HepG2 (cell line): ENCODE measurements at regions not wholly inside any gene's neighbourhood (a gene's known extent, or its start where the extent isn't known, plus 50 kb on each side); places are given as distances from the start of the nearest gene placed in this dataset.

ENCODE experiments used
- ATAC-seq: fragments of 200-7000 bp; cut with Tn5 transposase; 3 replicates; pipeline ENCODE4 v1.9.1; 2020; ENCODE audit warnings: mild to moderate bottlenecking, moderate library complexity
- BruUV-seq: library from RNA; stranded (reverse); fragments of 400-500 nt; replicated peaks from 2 replicates; lab custom pipeline; 2021; lab: Mats Ljungman, UMichigan
- CTCF ChIA-PET: fragments of 300-600 bp; formaldehyde crosslinking; extraction: SDS; loops from one replicate; lab custom pipeline; 2021; ENCODE audit warnings: low total read pairs, inconsistent platforms, low intra/inter-chr PET ratio; lab: Yijun Ruan, JAX
- POLR2A ChIA-PET: fragments of 350-600 bp; sonication (Branson Sonifier 250); formaldehyde crosslinking; loops from one replicate; lab custom pipeline; 2020; ENCODE audit warnings: antibody characterized with exemption, inconsistent platforms; lab: Yijun Ruan, JAX
- DNase-seq: peaks from one replicate; pipeline ENCODE4 v3.0.0-alpha.2; 2015; ENCODE audit warnings: low spot score
- FAIRE-seq: peaks from 3 replicates; lab custom pipeline; 2011; peaks lifted over from hg19 to GRCh38; lab: Jason Lieb, UNC
- H2AFZ ChIP-seq: one replicate; pipeline ENCODE4 v1.6.1; 2011; ENCODE audit warnings: low read length, inconsistent platforms
- H3K27ac ChIP-seq: fragments of 300-600 bp; 3 replicates; pipeline ENCODE4 v1.8.0; 2011; ENCODE audit warnings: mixed run types, mild to moderate bottlenecking, mixed read lengths, low read length, inconsistent platforms; ENCODE audit not compliant: insufficient read depth; ENCODE audit errors: extremely low read length
- H3K27me3 ChIP-seq, 2 experiments: fragments of 200-600 bp in 1 of 2; 2 replicates in 1 of 2; 3 replicates in 1 of 2; pipeline versions ENCODE4 v1.6.0 to v1.8.0; 2011; ENCODE audit warnings: low read length in 2 of 2, mild to moderate bottlenecking in 2 of 2, moderate library complexity in 2 of 2, inconsistent platforms in 1 of 2; ENCODE audit not compliant: insufficient read depth in 2 of 2, control insufficient read depth in 1 of 2
- H3K36me3 ChIP-seq, 2 experiments: fragments of 200-600 bp in 1 of 2; replicated peaks in 1 of 2; 2 replicates in 1 of 2; 3 replicates in 1 of 2; pipeline versions ENCODE4 v1.5.1 to v1.8.0; 2011; ENCODE audit warnings: low read length in 2 of 2, inconsistent platforms in 1 of 2; ENCODE audit not compliant: insufficient read depth in 2 of 2, control insufficient read depth in 1 of 2
- H3K4me1 ChIP-seq: 2 replicates; pipeline ENCODE4 v1.5.1; 2012; ENCODE audit warnings: low read length, inconsistent platforms; ENCODE audit not compliant: insufficient read depth
- H3K4me2 ChIP-seq: 2 replicates; pipeline ENCODE4 v1.6.0; 2011; ENCODE audit warnings: low read depth, low read length, inconsistent platforms
- H3K4me3 ChIP-seq, 3 experiments: fragments of 200-600 bp in 1 of 3; sonication (generic), shearing (Covaris generic) in 1 of 3; replicated peaks in 1 of 3; 2 replicates each; pipeline ENCODE4 v1.5.1; 2011 to 2016; ENCODE audit warnings: low read length in 3 of 3, inconsistent platforms in 2 of 3, low read depth in 2 of 3, mild to moderate bottlenecking in 2 of 3, control low read depth in 1 of 3, mixed read lengths in 1 of 3; ENCODE audit not compliant: insufficient read depth in 1 of 3
- H3K79me2 ChIP-seq: one replicate; pipeline ENCODE4 v1.6.1; 2011; ENCODE audit warnings: low read length, inconsistent platforms; ENCODE audit not compliant: insufficient read depth
- H3K9ac ChIP-seq: 2 replicates; pipeline ENCODE4 v1.6.0; 2011; ENCODE audit warnings: mild to moderate bottlenecking, low read depth, low read length, inconsistent platforms; ENCODE audit not compliant: insufficient read depth
- H3K9me3 ChIP-seq: 2 replicates; pipeline ENCODE4 v1.5.1; 2012; ENCODE audit warnings: mild to moderate bottlenecking, low read length
- H4K20me1 ChIP-seq: 2 replicates; pipeline ENCODE4 v1.6.0; 2011; ENCODE audit warnings: inconsistent platforms, mild to moderate bottlenecking, low read length, moderate library complexity; ENCODE audit not compliant: insufficient read depth
- ARID2 ChIP-seq: sonication (generic); formaldehyde crosslinking; IDR thresholded peaks from 2 replicates; pipeline ENCODE4 v1.8.1; 2022; ENCODE audit warnings: mild to moderate bottlenecking, missing genetic modification reagents, borderline replicate concordance
- ELF4 ChIP-seq: sonication (generic); formaldehyde crosslinking; IDR thresholded peaks from 2 replicates; pipeline ENCODE4 v1.5.0; 2020; ENCODE audit warnings: missing genetic modification reagents, mild to moderate bottlenecking, moderate library complexity, borderline replicate concordance
- FOXA3 ChIP-seq: IDR thresholded peaks from 2 replicates; pipeline ENCODE4 v1.6.1; 2016; ENCODE audit warnings: missing genetic modification reagents, missing compliant biosample characterization
- ISX ChIP-seq: sonication (generic); formaldehyde crosslinking; conservative IDR thresholded peaks from 2 replicates; pipeline ENCODE4 v1.5.0; 2020; ENCODE audit warnings: missing genetic modification reagents
- PLRG1 ChIP-seq: fragments of 450-650 bp; conservative IDR thresholded peaks from 2 replicates; pipeline ENCODE4 v1.6.1; 2016
- RARG ChIP-seq: sonication (generic); formaldehyde crosslinking; IDR thresholded peaks from 2 replicates; pipeline ENCODE4 v1.4.0; 2020; ENCODE audit warnings: low read depth, mild to moderate bottlenecking, missing genetic modification reagents
- STAT6 ChIP-seq: sonication (generic); formaldehyde crosslinking; IDR thresholded peaks from 2 replicates; pipeline ENCODE4 v1.4.0; 2020; ENCODE audit warnings: missing genetic modification reagents, mild to moderate bottlenecking, borderline replicate concordance
- TBP ChIP-seq: sonication (generic); formaldehyde crosslinking; IDR thresholded peaks from 2 replicates; pipeline ENCODE4 v1.5.0; 2020; ENCODE audit warnings: missing genetic modification reagents
- ZNF24 ChIP-seq: fragments of 450-650 bp; IDR thresholded peaks from 2 replicates; pipeline ENCODE4 v1.6.1; 2017; ENCODE audit warnings: antibody characterized with exemption, mild to moderate bottlenecking
- ZNF33A ChIP-seq: sonication (generic); formaldehyde crosslinking; IDR thresholded peaks from 2 replicates; pipeline ENCODE4 v1.5.1; 2020; ENCODE audit warnings: missing genetic modification reagents, mild to moderate bottlenecking, moderate library complexity, borderline replicate concordance
- ZSCAN20 ChIP-seq: sonication (generic); formaldehyde crosslinking; IDR thresholded peaks from 2 replicates; pipeline ENCODE4 v1.4.0; 2020; ENCODE audit warnings: missing genetic modification reagents, mild to moderate bottlenecking, borderline replicate concordance
- WGBS: methylation state at CpG from one replicate; pipeline ENCODE4 v1.1.6; 2017; ENCODE audit warnings: low lambda C conversion rate; 5-methylcytosine and 5-hydroxymethylcytosine counted together
- in situ Hi-C: cut with HindIII; loops from 2 replicates; pipeline ENCODE4 v1.10.0; 2017; ENCODE audit warnings: low pct_unique_long_range_greater_than_20kb; ENCODE audit not compliant: extremely low pct_ligation_motif_present
- intact Hi-C: fragments of 100-400 bp; cut with micrococcal nuclease; formaldehyde crosslinking; loops from one replicate; pipeline ENCODE4 v1.10.0; 2022; ENCODE audit not compliant: unreplicated experiment
- TF ChIP-seq, protein P1 (sequence below): sonication (generic); formaldehyde crosslinking; IDR thresholded peaks from 2 replicates; pipeline ENCODE4 v1.5.1; 2020; ENCODE audit warnings: missing genetic modification reagents, mild to moderate bottlenecking, borderline replicate concordance
- TF ChIP-seq, protein P2 (sequence below): sonication (generic); formaldehyde crosslinking; IDR thresholded peaks from 2 replicates; pipeline ENCODE4 v1.4.0; 2020; ENCODE audit warnings: mild to moderate bottlenecking, low read depth, missing genetic modification reagents

DNA sequence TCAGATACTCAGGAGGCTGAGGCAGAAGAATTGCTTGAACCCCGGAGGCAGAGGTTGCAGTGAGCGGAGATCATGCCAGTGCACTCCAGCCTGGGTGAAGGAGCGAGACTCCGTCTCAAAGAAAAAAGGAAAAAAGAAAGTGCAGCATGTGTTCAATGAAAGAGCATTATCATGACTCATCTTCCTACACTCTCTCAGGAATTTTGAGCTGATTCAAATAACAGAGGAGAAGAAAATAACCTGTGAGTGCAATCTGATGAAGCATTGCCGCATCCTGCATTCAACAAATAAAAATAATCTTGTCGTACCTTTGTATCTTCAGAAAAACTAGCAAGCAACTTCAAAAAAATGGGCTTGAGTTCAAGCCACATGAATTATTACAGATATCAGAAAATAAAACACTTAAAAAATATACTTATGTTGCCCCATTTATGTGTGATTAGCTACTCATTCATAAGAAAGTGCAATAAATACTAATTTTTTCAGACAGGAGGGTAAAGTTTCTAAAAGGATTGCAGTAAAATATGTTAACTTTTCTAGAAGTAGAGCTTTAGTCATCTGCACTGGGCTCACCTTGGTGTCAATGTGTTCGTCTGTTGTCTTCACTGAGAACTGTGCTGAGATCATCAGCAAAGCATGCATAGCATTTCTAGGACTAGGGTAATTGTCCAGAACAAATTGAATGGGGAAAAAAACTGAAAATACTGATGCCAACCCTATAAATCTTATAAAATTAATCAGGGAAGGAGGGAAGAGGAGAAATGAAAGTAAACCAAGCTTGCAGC is 90.4 kb upstream of the VCX3B start:
- POLR2A ChIA-PET: no interaction called here
- in situ Hi-C loops: no loop called here

DNA sequence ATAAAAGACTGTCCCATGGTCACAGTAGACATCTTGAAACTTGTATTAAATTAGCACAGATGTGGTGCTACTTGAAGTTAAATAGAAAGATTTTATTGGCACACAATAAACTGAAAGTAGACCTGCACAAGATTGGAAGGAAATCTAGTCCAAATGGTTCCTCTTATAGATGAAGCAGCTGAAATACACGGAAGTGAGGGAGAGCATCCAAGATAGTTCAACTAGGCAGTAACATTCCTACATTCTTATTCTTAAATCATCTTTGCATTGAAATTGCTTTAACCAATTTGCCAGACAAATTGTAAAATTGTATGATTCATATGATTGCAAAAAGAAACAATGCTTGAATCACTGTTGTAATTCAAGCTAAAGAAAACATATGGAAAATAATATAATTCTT is 87.6 kb upstream of the VCX3B start:
- Histone ChIP-seq H3K79me2 (no peaks in the 10 kb centered on the region), H3K4me3 (no peak overlapping the region), H3K9me3 (peaks cover 18% of the 10 kb centered on the region; the same call in 1 of the 2 replicates), H3K27me3 (no peaks in the 10 kb centered on the region), H3K27ac (no peak overlapping the region), H4K20me1 (no peaks in the 10 kb centered on the region), H3K36me3 (no peaks in the 10 kb centered on the region), H3K4me1 (no peaks in the 10 kb centered on the region), H3K4me2 (no peak overlapping the region), H3K9ac (no peak overlapping the region), H2AFZ (no peak overlapping the region)
- 11% methylated on average over 1 of the region's 1 CpG for WGBS
- DNase-seq: no peak
- no TSS peak for BruUV-seq
- ChIA-PET CTCF (no interaction called here), POLR2A (no interaction called here)
- FAIRE-seq: no peak
- intact Hi-C loops: no loop called here
- no peak for ATAC-seq
- in situ Hi-C loops: no loop called here
- TF ChIP-seq FOXA3 (CRISPR knock-in tag) (no peak), STAT6 (no peak), ZNF24 (no peak), ZSCAN20 (CRISPR knock-in tag) (no peak), TBP (CRISPR knock-in tag) (no peak), ARID2 (no peak), ELF4 (CRISPR knock-in tag) (no peak), PLRG1 (no peak), RARG (CRISPR knock-in tag) (no peak)
- TF ChIP-seq, protein P1, sequence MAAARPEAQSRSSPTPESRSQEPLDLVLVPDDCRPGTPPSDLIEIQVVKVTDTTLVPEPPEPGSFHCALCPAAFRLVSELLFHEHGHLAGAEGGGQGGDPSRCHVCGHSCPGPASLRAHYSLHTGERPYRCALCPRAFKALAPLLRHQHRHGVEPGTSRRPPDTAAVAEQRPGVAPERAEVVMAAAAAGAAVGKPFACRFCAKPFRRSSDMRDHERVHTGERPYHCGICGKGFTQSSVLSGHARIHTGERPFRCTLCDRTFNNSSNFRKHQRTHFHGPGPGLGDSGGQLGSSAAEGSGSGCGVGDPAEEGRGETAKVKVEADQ (CRISPR knock-in tag): no peak

More for the DNA sequence above, 90.4 kb upstream of the VCX3B start:
- H3K9me3 ChIP-seq: peaks cover 18% of the 10 kb centered on the region; the same call in 1 of the 2 replicates
- no TSS peak for BruUV-seq
- H3K4me3 ChIP-seq: no peak overlapping the region
- no peak for FAIRE-seq
- no peaks in the 10 kb centered on the region for H3K36me3 ChIP-seq
- H3K27me3 ChIP-seq: no peaks in the 10 kb centered on the region
- WGBS: 33% methylated on average over 7 of the region's 7 CpGs
- H3K27ac ChIP-seq: no peak overlapping the region
- no peak for ATAC-seq
- H2AFZ ChIP-seq: no peak overlapping the region
- H4K20me1 ChIP-seq: no peaks in the 10 kb centered on the region
- H3K79me2 ChIP-seq: no peaks in the 10 kb centered on the region
- H3K4me1 ChIP-seq: no peaks in the 10 kb centered on the region
- no peak overlapping the region for H3K9ac ChIP-seq
- TF ChIP-seq, protein P2, sequence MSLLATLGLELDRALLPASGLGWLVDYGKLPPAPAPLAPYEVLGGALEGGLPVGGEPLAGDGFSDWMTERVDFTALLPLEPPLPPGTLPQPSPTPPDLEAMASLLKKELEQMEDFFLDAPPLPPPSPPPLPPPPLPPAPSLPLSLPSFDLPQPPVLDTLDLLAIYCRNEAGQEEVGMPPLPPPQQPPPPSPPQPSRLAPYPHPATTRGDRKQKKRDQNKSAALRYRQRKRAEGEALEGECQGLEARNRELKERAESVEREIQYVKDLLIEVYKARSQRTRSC (CRISPR knock-in tag): no peak
- TF ChIP-seq ISX (CRISPR knock-in tag) (no peak), ZNF33A (CRISPR knock-in tag) (no peak)
- H3K4me2 ChIP-seq: no peak overlapping the region
- no peak for DNase-seq
- CTCF ChIA-PET: no interaction called here
- intact Hi-C loops: no loop called here
